ENCODE measurements at regions not wholly inside any gene's neighbourhood (a gene's known extent, or its start where the extent isn't known, plus 50 kb on each side); places are given as distances from the start of the nearest gene placed in this dataset.

DNA sequence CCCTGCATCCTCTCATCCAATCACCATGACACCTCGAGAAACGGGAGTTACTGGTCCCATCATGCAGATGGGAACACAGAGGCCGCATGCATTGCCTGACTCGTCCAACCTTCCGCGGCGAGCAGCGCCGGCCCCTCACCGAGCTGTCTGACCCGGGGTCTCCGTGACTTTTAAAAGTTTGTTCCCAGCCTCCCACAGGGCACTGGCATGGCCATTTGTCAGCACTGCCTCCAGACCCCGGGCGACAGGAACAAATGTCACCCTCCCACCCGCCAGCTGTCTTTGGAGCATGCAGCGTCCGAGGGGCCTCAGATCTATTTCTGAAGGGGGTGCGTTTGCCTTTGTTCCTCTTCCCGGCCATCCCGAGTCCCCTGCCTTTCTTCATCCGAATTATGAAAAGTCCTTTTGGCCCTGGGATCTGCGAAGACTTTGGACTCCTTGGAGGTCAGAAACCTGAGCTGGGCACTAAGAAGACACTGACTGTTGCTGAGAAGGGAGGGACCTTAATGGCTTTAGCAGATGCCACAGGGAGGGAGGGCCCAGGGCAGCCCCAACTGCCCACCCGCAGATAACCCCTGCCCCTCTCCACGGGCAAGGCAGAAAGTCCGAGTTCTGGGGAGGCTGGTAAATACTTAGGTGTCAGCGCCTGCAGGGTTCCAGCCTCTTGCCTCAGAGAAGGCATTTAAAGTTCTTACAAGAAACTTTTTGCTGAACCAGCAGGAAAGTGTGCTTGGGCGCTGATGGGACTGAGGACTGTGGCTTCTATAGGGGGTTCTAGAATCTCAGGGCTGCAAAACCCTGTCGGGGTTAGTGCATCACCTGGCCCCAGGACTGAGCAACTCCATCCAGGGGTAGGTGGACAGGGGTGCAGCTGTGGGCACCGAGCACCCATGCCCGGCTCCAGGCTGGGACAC is 348.1 kb downstream of the FOXL1 start:
- 65% methylated on average over 30 of the region's 30 CpGs for WGBS (ENCODE audit: insufficient coverage)
- H3K4me1 ChIP-seq (ENCODE audit: control insufficient read depth, insufficient read depth, low read length) = no peaks in the 10 kb centered on the region
- no peak overlapping the region for H3K27ac Mint-ChIP-seq
- H3K4me1 Mint-ChIP-seq = peaks cover 0 to 7% of the 10 kb centered on the region in 2 donors
- no peak for DNase-seq
- H3K9me3 Mint-ChIP-seq = no peaks in the 10 kb centered on the region
- no peak for ATAC-seq
- no peak overlapping the region for H3K27ac ChIP-seq (ENCODE audit: low read length)
- no peaks in the 10 kb centered on the region for H3K9me3 ChIP-seq (ENCODE audit: control insufficient read depth, insufficient read depth, low read length)
- no peak overlapping the region for H3K4me3 Mint-ChIP-seq
- H3K36me3 ChIP-seq (ENCODE audit: control insufficient read depth, insufficient read depth, low read length) = no peaks in the 10 kb centered on the region
- H3K27me3 ChIP-seq (ENCODE audit: control insufficient read depth, insufficient read depth, low read length) = peaks cover 34% of the 10 kb centered on the region
- TF ChIP-seq CTCF (IDR thresholded peaks at IDR 0.05) = no peak
- no peak overlapping the region for H3K4me3 ChIP-seq (ENCODE audit: low read length)
- peaks cover 39 to 54% of the 10 kb centered on the region in 2 donors for H3K27me3 Mint-ChIP-seq (ENCODE audit: low read depth in 2 of 2)
- no peaks in the 10 kb centered on the region for H3K36me3 Mint-ChIP-seq
- intact Hi-C loops (cut with micrococcal nuclease) = no loop called here

DNA sequence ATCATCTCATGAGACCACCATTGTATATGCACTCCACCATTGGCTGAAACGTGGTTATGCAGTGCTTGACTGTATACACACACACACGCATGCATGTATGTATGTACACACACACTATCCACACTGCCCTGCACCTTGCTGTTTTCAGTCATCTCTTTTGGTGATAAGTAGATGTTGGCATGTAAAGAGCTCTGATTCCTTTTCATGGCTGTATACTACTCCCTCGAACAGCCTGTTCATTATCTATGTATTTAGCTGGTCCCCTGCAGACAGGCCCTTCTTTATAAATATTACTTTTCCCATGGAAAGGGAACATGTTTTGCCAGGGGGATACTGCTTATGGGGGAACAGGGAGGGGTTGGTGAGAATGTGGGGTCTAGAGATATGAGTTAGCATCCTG is 349.4 kb downstream of the FOXL1 start:
- intact Hi-C loops (cut with micrococcal nuclease) = no loop called here
- DNase-seq (no peak), ATAC-seq (no peak)
- Mint-ChIP-seq H3K27me3 (ENCODE audit: low read depth in 2 of 2) (peaks cover 39 to 46% of the 10 kb centered on the region in 2 donors), H3K27ac (no peak overlapping the region), H3K9me3 (no peaks in the 10 kb centered on the region), H3K4me1 (peaks cover 0 to 7% of the 10 kb centered on the region in 2 donors), H3K36me3 (no peaks in the 10 kb centered on the region), H3K4me3 (no peak overlapping the region)
- H3K36me3 ChIP-seq (ENCODE audit: control insufficient read depth, insufficient read depth, low read length) = no peaks in the 10 kb centered on the region
- no peak overlapping the region for H3K27ac ChIP-seq (ENCODE audit: low read length)
- H3K9me3 ChIP-seq (ENCODE audit: control insufficient read depth, insufficient read depth, low read length) = no peaks in the 10 kb centered on the region
- WGBS (ENCODE audit: insufficient coverage) = 87% methylated on average over 2 of the region's 3 CpGs
- peaks cover 34% of the 10 kb centered on the region for H3K27me3 ChIP-seq (ENCODE audit: control insufficient read depth, insufficient read depth, low read length)
- H3K4me3 ChIP-seq (ENCODE audit: low read length) = no peak overlapping the region
- H3K4me1 ChIP-seq (ENCODE audit: control insufficient read depth, insufficient read depth, low read length) = no peaks in the 10 kb centered on the region
- TF ChIP-seq CTCF (IDR thresholded peaks at IDR 0.05) = no peak

GRCh38 chr16:86928523-86929011 is 350.2 kb downstream of the FOXL1 start:
- Mint-ChIP-seq H3K36me3 (no peaks in the 10 kb centered on the region), H3K4me3 (no peak overlapping the region), H3K9me3 (no peaks in the 10 kb centered on the region), H3K27ac (no peak overlapping the region), H3K4me1 (peaks cover 0 to 7% of the 10 kb centered on the region in 2 donors), H3K27me3 (ENCODE audit: low read depth in 2 of 2) (peaks cover 35 to 39% of the 10 kb centered on the region in 2 donors)
- no peak for DNase-seq
- peaks cover 34% of the 10 kb centered on the region for H3K27me3 ChIP-seq (ENCODE audit: control insufficient read depth, insufficient read depth, low read length)
- no peaks in the 10 kb centered on the region for H3K4me1 ChIP-seq (ENCODE audit: control insufficient read depth, insufficient read depth, low read length)
- no peak for ATAC-seq
- 23% methylated on average over 9 of the region's 9 CpGs for WGBS (ENCODE audit: insufficient coverage)
- no peak overlapping the region for H3K27ac ChIP-seq (ENCODE audit: low read length)
- TF ChIP-seq CTCF (IDR thresholded peaks at IDR 0.05) = no peak
- intact Hi-C loops (cut with micrococcal nuclease) = no loop called here
- H3K4me3 ChIP-seq (ENCODE audit: low read length) = no peak overlapping the region
- no peaks in the 10 kb centered on the region for H3K36me3 ChIP-seq (ENCODE audit: control insufficient read depth, insufficient read depth, low read length)
- no peaks in the 10 kb centered on the region for H3K9me3 ChIP-seq (ENCODE audit: control insufficient read depth, insufficient read depth, low read length)

Data from natural killer cell (primary cell).